ENCODE measurements at regions not wholly inside any gene's neighbourhood (a gene's known extent, or its start where the extent isn't known, plus 50 kb on each side); places are given as distances from the start of the nearest gene placed in this dataset.

DNA sequence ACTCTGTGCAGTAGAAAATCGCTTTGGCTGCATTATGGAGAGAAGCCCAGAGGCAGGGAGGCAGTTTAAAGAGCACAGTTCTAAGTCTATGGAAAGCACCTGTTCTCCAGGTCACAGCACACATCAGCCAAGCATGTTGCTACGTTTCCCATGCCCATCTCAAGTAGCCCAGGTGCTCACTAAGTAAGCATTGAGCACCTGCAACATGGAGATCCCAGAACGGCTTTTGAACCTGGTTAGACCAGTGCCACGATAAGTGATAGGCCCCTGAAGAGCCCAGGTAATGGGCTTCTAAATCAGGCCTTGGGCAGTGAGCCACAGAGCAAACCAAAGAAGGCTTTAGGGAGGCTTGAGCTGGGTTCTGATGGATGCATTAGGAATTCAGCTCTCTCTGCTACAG lies 186.2 kb downstream of the C1orf94 start:
- TF ChIP-seq, protein P1, sequence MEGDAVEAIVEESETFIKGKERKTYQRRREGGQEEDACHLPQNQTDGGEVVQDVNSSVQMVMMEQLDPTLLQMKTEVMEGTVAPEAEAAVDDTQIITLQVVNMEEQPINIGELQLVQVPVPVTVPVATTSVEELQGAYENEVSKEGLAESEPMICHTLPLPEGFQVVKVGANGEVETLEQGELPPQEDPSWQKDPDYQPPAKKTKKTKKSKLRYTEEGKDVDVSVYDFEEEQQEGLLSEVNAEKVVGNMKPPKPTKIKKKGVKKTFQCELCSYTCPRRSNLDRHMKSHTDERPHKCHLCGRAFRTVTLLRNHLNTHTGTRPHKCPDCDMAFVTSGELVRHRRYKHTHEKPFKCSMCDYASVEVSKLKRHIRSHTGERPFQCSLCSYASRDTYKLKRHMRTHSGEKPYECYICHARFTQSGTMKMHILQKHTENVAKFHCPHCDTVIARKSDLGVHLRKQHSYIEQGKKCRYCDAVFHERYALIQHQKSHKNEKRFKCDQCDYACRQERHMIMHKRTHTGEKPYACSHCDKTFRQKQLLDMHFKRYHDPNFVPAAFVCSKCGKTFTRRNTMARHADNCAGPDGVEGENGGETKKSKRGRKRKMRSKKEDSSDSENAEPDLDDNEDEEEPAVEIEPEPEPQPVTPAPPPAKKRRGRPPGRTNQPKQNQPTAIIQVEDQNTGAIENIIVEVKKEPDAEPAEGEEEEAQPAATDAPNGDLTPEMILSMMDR (IDR thresholded peaks at IDR 0.05; ENCODE audit: poor library complexity, severe bottlenecking): no peak
- no peak overlapping the region for H3K27ac ChIP-seq (ENCODE audit: poor library complexity, severe bottlenecking)
- DNase-seq (ENCODE audit: low spot score): no peak
- no peaks in the 10 kb centered on the region for H3K4me1 ChIP-seq (ENCODE audit: insufficient read depth, poor library complexity, severe bottlenecking)
- no peaks in the 10 kb centered on the region for H3K36me3 ChIP-seq (ENCODE audit: low read depth)
- no peaks in the 10 kb centered on the region for H3K9me3 ChIP-seq (ENCODE audit: severe bottlenecking)
- H3K27me3 ChIP-seq (ENCODE audit: insufficient read depth, poor library complexity, severe bottlenecking): no peaks in the 10 kb centered on the region
- no peak for ATAC-seq (ENCODE audit: low read depth)
- H3K4me3 ChIP-seq (ENCODE audit: severe bottlenecking): no peak overlapping the region

DNA sequence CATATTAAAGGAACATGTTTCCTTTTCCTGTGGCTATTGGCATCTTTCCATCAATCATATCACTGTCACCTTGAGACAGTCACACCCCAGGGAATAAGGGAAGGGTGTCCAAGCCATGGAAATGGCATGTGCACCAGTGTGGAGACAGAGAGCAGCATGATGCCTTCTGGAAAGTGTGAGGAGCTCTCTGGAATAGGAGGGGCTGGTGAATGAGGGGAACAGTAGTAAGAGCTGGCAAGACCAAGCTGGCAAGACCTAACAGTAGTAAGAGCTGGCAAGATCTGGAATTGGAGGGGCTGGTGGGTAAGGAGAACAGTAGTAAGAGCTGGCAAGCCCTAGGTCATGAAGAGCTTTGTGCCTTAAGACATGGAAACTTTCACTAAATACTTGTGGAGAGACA lies 186.7 kb downstream of the C1orf94 start:
- TF ChIP-seq, protein P1 (IDR thresholded peaks at IDR 0.05; ENCODE audit: poor library complexity, severe bottlenecking): no peak
- no peak for DNase-seq (ENCODE audit: low spot score)

DNA sequence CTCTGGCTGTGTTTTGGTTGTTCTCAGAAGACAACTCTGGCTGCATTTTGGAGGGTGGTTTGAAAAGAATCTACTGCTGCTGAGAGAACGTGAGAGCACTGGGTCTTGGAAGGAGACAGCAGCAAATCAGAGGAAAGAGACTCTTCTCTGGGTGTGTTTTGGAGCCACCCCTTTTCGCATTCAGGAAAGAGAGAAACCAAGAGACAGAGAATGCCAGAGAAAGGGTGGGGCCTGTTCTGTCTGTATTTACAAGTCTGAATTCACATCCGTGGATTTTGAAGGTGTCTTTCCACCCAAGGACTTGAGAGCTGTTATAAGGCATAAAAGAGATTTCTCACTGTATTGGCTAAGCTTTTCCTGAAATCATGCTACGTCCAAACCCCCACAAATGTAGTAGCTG lies 187.2 kb downstream of the C1orf94 start:
- H3K4me1 ChIP-seq (ENCODE audit: insufficient read depth, poor library complexity, severe bottlenecking): no peaks in the 10 kb centered on the region
- TF ChIP-seq, protein P1 (IDR thresholded peaks at IDR 0.05; ENCODE audit: poor library complexity, severe bottlenecking): no peak
- ATAC-seq (ENCODE audit: low read depth) (no peak), DNase-seq (ENCODE audit: low spot score) (no peak)
- no peak overlapping the region for H3K27ac ChIP-seq (ENCODE audit: poor library complexity, severe bottlenecking)
- H3K27me3 ChIP-seq (ENCODE audit: insufficient read depth, poor library complexity, severe bottlenecking): no peaks in the 10 kb centered on the region
- no peaks in the 10 kb centered on the region for H3K36me3 ChIP-seq (ENCODE audit: low read depth)
- H3K4me3 ChIP-seq (ENCODE audit: severe bottlenecking): no peak overlapping the region
- H3K9me3 ChIP-seq (ENCODE audit: severe bottlenecking): no peaks in the 10 kb centered on the region

More for the DNA sequence above, 186.7 kb downstream of the C1orf94 start:
- Histone ChIP-seq H3K36me3 (ENCODE audit: low read depth) (no peaks in the 10 kb centered on the region), H3K4me3 (ENCODE audit: severe bottlenecking) (no peak overlapping the region), H3K27me3 (ENCODE audit: insufficient read depth, poor library complexity, severe bottlenecking) (no peaks in the 10 kb centered on the region), H3K27ac (ENCODE audit: poor library complexity, severe bottlenecking) (no peak overlapping the region), H3K4me1 (ENCODE audit: insufficient read depth, poor library complexity, severe bottlenecking) (no peaks in the 10 kb centered on the region), H3K9me3 (ENCODE audit: severe bottlenecking) (no peaks in the 10 kb centered on the region)
- ATAC-seq (ENCODE audit: low read depth): no peak

DNA sequence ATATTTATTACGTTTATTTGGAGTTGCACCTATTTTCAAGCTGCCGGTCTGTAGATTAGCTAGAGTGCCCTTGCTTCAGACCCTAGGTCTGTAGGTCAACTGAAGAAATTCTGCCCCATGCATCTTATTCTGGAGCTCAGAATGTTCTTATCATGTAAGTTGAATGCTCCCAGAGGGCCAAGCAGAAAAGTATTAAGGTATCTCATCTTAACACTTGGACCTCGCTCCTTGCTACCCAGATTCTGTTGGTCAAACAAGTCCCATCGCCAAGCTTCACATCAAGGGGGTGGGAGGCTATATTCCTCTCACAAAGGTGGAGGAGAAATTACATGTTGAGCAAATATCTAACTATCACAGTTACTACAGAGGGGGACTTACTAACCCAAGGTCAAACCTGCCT lies 187.7 kb downstream of the C1orf94 start:
- Histone ChIP-seq H3K9me3 (ENCODE audit: severe bottlenecking) (no peaks in the 10 kb centered on the region), H3K4me1 (ENCODE audit: insufficient read depth, poor library complexity, severe bottlenecking) (no peaks in the 10 kb centered on the region), H3K36me3 (ENCODE audit: low read depth) (no peaks in the 10 kb centered on the region), H3K27me3 (ENCODE audit: insufficient read depth, poor library complexity, severe bottlenecking) (no peaks in the 10 kb centered on the region), H3K27ac (ENCODE audit: poor library complexity, severe bottlenecking) (no peak overlapping the region), H3K4me3 (ENCODE audit: severe bottlenecking) (no peak overlapping the region)
- DNase-seq (ENCODE audit: low spot score) (no peak), ATAC-seq (ENCODE audit: low read depth) (no peak)
- TF ChIP-seq, protein P1 (IDR thresholded peaks at IDR 0.05; ENCODE audit: poor library complexity, severe bottlenecking): no peak

DNA sequence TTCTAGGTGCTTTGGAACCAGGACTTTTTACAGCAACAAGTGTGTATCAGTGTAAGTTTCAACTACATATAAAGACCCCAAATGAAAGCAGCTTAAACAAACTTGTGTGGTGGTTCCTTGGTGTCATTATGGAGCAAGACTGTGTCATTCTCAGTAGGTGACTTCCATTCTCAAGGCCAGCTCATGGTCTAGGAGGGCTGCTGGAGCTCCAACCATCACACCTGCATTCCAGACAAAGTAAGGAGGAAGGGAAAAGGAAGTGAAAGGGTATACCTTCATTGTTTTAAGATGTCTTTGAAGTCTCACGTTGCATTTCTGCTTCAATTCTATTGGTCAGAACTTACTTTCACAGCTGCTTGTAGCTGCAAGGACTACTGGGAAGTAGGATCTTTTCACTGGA lies 188.6 kb downstream of the C1orf94 start:
- ATAC-seq (ENCODE audit: low read depth) (no peak), DNase-seq (ENCODE audit: low spot score) (no peak)
- Histone ChIP-seq H3K36me3 (ENCODE audit: low read depth) (no peaks in the 10 kb centered on the region), H3K4me1 (ENCODE audit: insufficient read depth, poor library complexity, severe bottlenecking) (no peaks in the 10 kb centered on the region), H3K4me3 (ENCODE audit: severe bottlenecking) (no peak overlapping the region), H3K27ac (ENCODE audit: poor library complexity, severe bottlenecking) (no peak overlapping the region), H3K27me3 (ENCODE audit: insufficient read depth, poor library complexity, severe bottlenecking) (no peaks in the 10 kb centered on the region), H3K9me3 (ENCODE audit: severe bottlenecking) (no peaks in the 10 kb centered on the region)
- TF ChIP-seq, protein P1 (IDR thresholded peaks at IDR 0.05; ENCODE audit: poor library complexity, severe bottlenecking): no peak
